ENCODE measurements at regions not wholly inside any gene's neighbourhood (a gene's known extent, or its start where the extent isn't known, plus 50 kb on each side); places are given as distances from the start of the nearest gene placed in this dataset.
"Not testable (repeated sequence)": the region's sequence is repeated elsewhere in the genome, so short reads cannot be mapped to it uniquely, and the experiment has no call there.

GRCh38 chr7:79761876-79762429 lies 308.5 kb upstream of the MAGI2 start:
- Histone ChIP-seq H3K4me1 (ENCODE audit: control insufficient read depth, insufficient read depth, low read length, unreplicated experiment) (no peaks in the 10 kb centered on the region), H3K27me3 (ENCODE audit: insufficient read depth, low read length) (no peaks in the 10 kb centered on the region), H2AFZ (ENCODE audit: low read length, unreplicated experiment) (no peak overlapping the region), H3K36me3 (ENCODE audit: insufficient read depth, low read length) (no peaks in the 10 kb centered on the region), H3K27ac (ENCODE audit: low read depth, low read length) (no peak overlapping the region), H3K79me2 (ENCODE audit: control insufficient read depth, insufficient read depth, low read length, unreplicated experiment) (no peaks in the 10 kb centered on the region), H3K4me3 (ENCODE audit: low read depth, low read length) (no peak overlapping the region)

GRCh38 chr7:79750941-79751340 lies 297.5 kb upstream of the MAGI2 start:
- H3K79me2 ChIP-seq (ENCODE audit: control insufficient read depth, insufficient read depth, low read length, unreplicated experiment); H3K4me1 ChIP-seq (ENCODE audit: control insufficient read depth, insufficient read depth, low read length, unreplicated experiment); H2AFZ ChIP-seq (ENCODE audit: low read length, unreplicated experiment); H3K4me3 ChIP-seq (ENCODE audit: low read depth, low read length); H3K27me3 ChIP-seq (ENCODE audit: insufficient read depth, low read length); H3K27ac ChIP-seq (ENCODE audit: low read depth, low read length); H3K36me3 ChIP-seq (ENCODE audit: insufficient read depth, low read length): not testable (repeated sequence)

GRCh38 chr7:79749856-79750255 lies 296.4 kb upstream of the MAGI2 start:
- H3K36me3 ChIP-seq (ENCODE audit: insufficient read depth, low read length), result no peaks in the 10 kb centered on the region
- no peaks in the 10 kb centered on the region for H3K27me3 ChIP-seq (ENCODE audit: insufficient read depth, low read length)
- H3K4me1 ChIP-seq (ENCODE audit: control insufficient read depth, insufficient read depth, low read length, unreplicated experiment), result no peaks in the 10 kb centered on the region
- H3K4me3 ChIP-seq (ENCODE audit: low read depth, low read length), result no peak overlapping the region
- no peak overlapping the region for H2AFZ ChIP-seq (ENCODE audit: low read length, unreplicated experiment)
- H3K27ac ChIP-seq (ENCODE audit: low read depth, low read length), result no peak overlapping the region
- H3K79me2 ChIP-seq (ENCODE audit: control insufficient read depth, insufficient read depth, low read length, unreplicated experiment), result no peaks in the 10 kb centered on the region

GRCh38 chr7:79741684-79742083 lies 288.2 kb upstream of the MAGI2 start:
- Histone ChIP-seq H3K27me3 (ENCODE audit: insufficient read depth, low read length) (no peaks in the 10 kb centered on the region), H3K27ac (ENCODE audit: low read depth, low read length) (no peak overlapping the region), H3K36me3 (ENCODE audit: insufficient read depth, low read length) (no peaks in the 10 kb centered on the region), H3K4me1 (ENCODE audit: control insufficient read depth, insufficient read depth, low read length, unreplicated experiment) (no peaks in the 10 kb centered on the region), H3K79me2 (ENCODE audit: control insufficient read depth, insufficient read depth, low read length, unreplicated experiment) (no peaks in the 10 kb centered on the region), H2AFZ (ENCODE audit: low read length, unreplicated experiment) (no peak overlapping the region), H3K4me3 (ENCODE audit: low read depth, low read length) (no peak overlapping the region)

- Histone ChIP-seq H3K79me2 (ENCODE audit: control insufficient read depth, insufficient read depth, low read length, unreplicated experiment) (no peaks in the 10 kb centered on the region), H3K4me1 (ENCODE audit: control insufficient read depth, insufficient read depth, low read length, unreplicated experiment) (no peaks in the 10 kb centered on the region), H2AFZ (ENCODE audit: low read length, unreplicated experiment) (no peak overlapping the region), H3K4me3 (ENCODE audit: low read depth, low read length) (no peak overlapping the region), H3K36me3 (ENCODE audit: insufficient read depth, low read length) (no peaks in the 10 kb centered on the region), H3K27ac (ENCODE audit: low read depth, low read length) (no peak overlapping the region), H3K27me3 (ENCODE audit: insufficient read depth, low read length) (no peaks in the 10 kb centered on the region)
Observed at GRCh38 chr7:79740076-79740475, 286.6 kb upstream of the MAGI2 start.

- not testable (repeated sequence) for H3K36me3 ChIP-seq (ENCODE audit: insufficient read depth, low read length); H2AFZ ChIP-seq (ENCODE audit: low read length, unreplicated experiment); H3K27ac ChIP-seq (ENCODE audit: low read depth, low read length); H3K4me1 ChIP-seq (ENCODE audit: control insufficient read depth, insufficient read depth, low read length, unreplicated experiment); H3K4me3 ChIP-seq (ENCODE audit: low read depth, low read length); H3K27me3 ChIP-seq (ENCODE audit: insufficient read depth, low read length); H3K79me2 ChIP-seq (ENCODE audit: control insufficient read depth, insufficient read depth, low read length, unreplicated experiment)
Observed at GRCh38 chr7:79739036-79739709, 285.7 kb upstream of the MAGI2 start.

GRCh38 chr7:79736418-79736817 lies 283.0 kb upstream of the MAGI2 start:
- H3K27me3 ChIP-seq (ENCODE audit: insufficient read depth, low read length), result no peaks in the 10 kb centered on the region
- no peaks in the 10 kb centered on the region for H3K4me1 ChIP-seq (ENCODE audit: control insufficient read depth, insufficient read depth, low read length, unreplicated experiment)
- H2AFZ ChIP-seq (ENCODE audit: low read length, unreplicated experiment), result no peak overlapping the region
- no peaks in the 10 kb centered on the region for H3K79me2 ChIP-seq (ENCODE audit: control insufficient read depth, insufficient read depth, low read length, unreplicated experiment)
- H3K36me3 ChIP-seq (ENCODE audit: insufficient read depth, low read length), result 0 out of 2 replicates have a peak, but pooled peaks cover 3% of the 10 kb centered on the region
- no peak overlapping the region for H3K4me3 ChIP-seq (ENCODE audit: low read depth, low read length)
- H3K27ac ChIP-seq (ENCODE audit: low read depth, low read length), result no peak overlapping the region

- no peak overlapping the region for H2AFZ ChIP-seq (ENCODE audit: low read length, unreplicated experiment)
- H3K36me3 ChIP-seq (ENCODE audit: insufficient read depth, low read length), result 0 out of 2 replicates have a peak, but pooled peaks cover 3% of the 10 kb centered on the region
- H3K27ac ChIP-seq (ENCODE audit: low read depth, low read length), result no peak overlapping the region
- H3K4me1 ChIP-seq (ENCODE audit: control insufficient read depth, insufficient read depth, low read length, unreplicated experiment), result no peaks in the 10 kb centered on the region
- no peak overlapping the region for H3K4me3 ChIP-seq (ENCODE audit: low read depth, low read length)
- no peaks in the 10 kb centered on the region for H3K27me3 ChIP-seq (ENCODE audit: insufficient read depth, low read length)
- H3K79me2 ChIP-seq (ENCODE audit: control insufficient read depth, insufficient read depth, low read length, unreplicated experiment), result no peaks in the 10 kb centered on the region
Observed at GRCh38 chr7:79735012-79735411, 281.5 kb upstream of the MAGI2 start.

DNA sequence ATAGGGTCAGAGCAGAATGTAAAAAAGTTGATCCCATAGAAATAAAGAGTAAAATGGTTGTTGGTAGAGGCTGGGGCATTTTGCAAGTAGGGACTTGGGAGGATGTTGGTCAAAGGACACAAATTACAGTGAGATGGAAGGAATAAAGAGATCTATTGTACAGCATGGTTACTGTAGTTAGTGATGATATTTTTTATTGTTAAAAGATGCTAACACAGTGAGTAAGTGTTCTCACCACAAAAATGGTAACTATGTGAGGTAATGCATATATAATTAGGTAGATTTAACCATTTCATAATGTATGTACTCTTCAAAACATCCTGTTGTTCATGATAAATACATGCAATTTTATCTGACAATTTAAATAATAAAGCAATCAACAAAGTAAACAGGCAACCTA lies 280.7 kb upstream of the MAGI2 start:
- Histone ChIP-seq H3K79me2 (ENCODE audit: control insufficient read depth, insufficient read depth, low read length, unreplicated experiment) (no peaks in the 10 kb centered on the region), H3K36me3 (ENCODE audit: insufficient read depth, low read length) (0 out of 2 replicates have a peak, but pooled peaks cover 3% of the 10 kb centered on the region)

GRCh38 chr7:79732535-79732934 lies 279.1 kb upstream of the MAGI2 start:
- Histone ChIP-seq H3K27me3 (ENCODE audit: insufficient read depth, low read length) (no peaks in the 10 kb centered on the region), H3K4me3 (ENCODE audit: low read depth, low read length) (no peak overlapping the region), H3K27ac (ENCODE audit: low read depth, low read length) (no peak overlapping the region), H2AFZ (ENCODE audit: low read length, unreplicated experiment) (no peak overlapping the region), H3K36me3 (ENCODE audit: insufficient read depth, low read length) (0 out of 2 replicates have a peak, but pooled peaks cover 3% of the 10 kb centered on the region), H3K79me2 (ENCODE audit: control insufficient read depth, insufficient read depth, low read length, unreplicated experiment) (no peaks in the 10 kb centered on the region), H3K4me1 (ENCODE audit: control insufficient read depth, insufficient read depth, low read length, unreplicated experiment) (no peaks in the 10 kb centered on the region)

More for the DNA sequence above, 280.7 kb upstream of the MAGI2 start:
- Histone ChIP-seq H3K4me1 (ENCODE audit: control insufficient read depth, insufficient read depth, low read length, unreplicated experiment) (no peaks in the 10 kb centered on the region), H3K4me3 (ENCODE audit: low read depth, low read length) (no peak overlapping the region), H3K27ac (ENCODE audit: low read depth, low read length) (no peak overlapping the region), H2AFZ (ENCODE audit: low read length, unreplicated experiment) (no peak overlapping the region), H3K27me3 (ENCODE audit: insufficient read depth, low read length) (no peaks in the 10 kb centered on the region)

DNA sequence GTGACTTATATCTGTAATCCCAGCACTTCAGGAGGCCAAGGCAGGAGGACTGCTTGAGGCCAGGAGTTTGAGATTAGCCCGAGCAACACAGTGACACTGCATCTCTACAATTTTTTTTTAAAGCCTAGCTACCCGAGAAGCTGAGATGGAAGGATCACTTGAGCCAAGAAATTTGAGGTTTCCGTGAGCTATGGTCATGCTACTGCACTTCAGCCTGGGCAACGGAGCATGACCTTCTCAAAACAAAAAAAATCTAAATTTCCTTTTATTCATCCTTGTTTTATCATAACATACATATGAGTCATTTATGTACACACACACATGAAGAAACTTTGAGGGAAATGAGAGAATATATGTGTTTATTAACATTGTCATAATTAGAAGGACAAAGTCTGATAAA lies 277.5 kb upstream of the MAGI2 start:
- Histone ChIP-seq H3K4me1 (ENCODE audit: control insufficient read depth, insufficient read depth, low read length, unreplicated experiment) (no peaks in the 10 kb centered on the region), H3K36me3 (ENCODE audit: insufficient read depth, low read length) (0 out of 2 replicates have a peak, but pooled peaks cover 3% of the 10 kb centered on the region), H3K4me3 (ENCODE audit: low read depth, low read length) (no peak overlapping the region), H3K27me3 (ENCODE audit: insufficient read depth, low read length) (no peaks in the 10 kb centered on the region), H3K27ac (ENCODE audit: low read depth, low read length) (no peak overlapping the region), H2AFZ (ENCODE audit: low read length, unreplicated experiment) (no peak overlapping the region), H3K79me2 (ENCODE audit: control insufficient read depth, insufficient read depth, low read length, unreplicated experiment) (no peaks in the 10 kb centered on the region)

All from ACC112 (cell line).